SK-N-SH (cell line): ENCODE measurements at regions not wholly inside any gene's neighbourhood (a gene's known extent, or its start where the extent isn't known, plus 50 kb on each side); places are given as distances from the start of the nearest gene placed in this dataset.

Source experiments
- CTCF ChIA-PET: fragments of 300-600, 350-600 bp; formaldehyde crosslinking; extraction: SDS; loops from one replicate; lab custom pipeline; 2021; lab: Yijun Ruan, JAX
- POLR2A ChIA-PET: fragments of 350-600 bp; sonication (Branson Sonifier 250); formaldehyde crosslinking; extraction: SDS; loops from one replicate; lab custom pipeline; 2020; ENCODE audit warnings: antibody characterized with exemption, inconsistent platforms; lab: Yijun Ruan, JAX
- DNase-seq: peaks from one replicate; pipeline ENCODE4 v3.0.0; 2012
- H2AFZ ChIP-seq: fragments of 200-600 bp; sonication (generic); 2 replicates; pipeline ENCODE4 v1.8.1; 2016; ENCODE audit warnings: antibody characterized with exemption, mild to moderate bottlenecking, low read depth
- H3F3A ChIP-seq: fragments of 200-600 bp; sonication (generic); replicated peaks from 2 replicates; pipeline ENCODE3; 2016; ENCODE audit warnings: antibody characterized with exemption, mild to moderate bottlenecking; ENCODE audit not compliant: insufficient read depth
- H3K27ac ChIP-seq, 2 experiments: fragments of 200-500 bp in 1 of 2; fragments of 200-600 bp in 1 of 2; sonication (Bioruptor generic) in 1 of 2; sonication (generic), shearing (Covaris generic) in 1 of 2; 2 replicates each; pipeline versions ENCODE4 v1.5.1 to v1.6.1; 2014 to 2016; ENCODE audit warnings: low read depth in 2 of 2, inconsistent platforms in 1 of 2, low read length in 1 of 2, mild to moderate bottlenecking in 1 of 2, mixed read lengths in 1 of 2
- H3K27me3 ChIP-seq: fragments of 200-600 bp; sonication (generic), shearing (Covaris generic); 2 replicates; pipeline ENCODE4 v1.6.1; 2016; ENCODE audit warnings: mixed run types; ENCODE audit not compliant: insufficient read depth
- H3K36me3 ChIP-seq, 2 experiments: fragments of 200-500 bp in 1 of 2; fragments of 200-600 bp in 1 of 2; sonication (Bioruptor generic) in 1 of 2; sonication (generic) in 1 of 2; replicated peaks in 1 of 2; 2 replicates each; pipeline versions ENCODE3 to v1.5.1; 2014 to 2016; ENCODE audit warnings: low read length in 1 of 2, mild to moderate bottlenecking in 1 of 2; ENCODE audit not compliant: insufficient read depth in 2 of 2, control insufficient read depth in 1 of 2
- H3K4me1 ChIP-seq, 2 experiments: fragments of 200-500 bp in 1 of 2; fragments of 200-600 bp in 1 of 2; sonication (Bioruptor generic) in 1 of 2; sonication (generic), shearing (Covaris generic) in 1 of 2; 2 replicates each; pipeline versions ENCODE4 v1.5.1 to v1.6.1; 2014 to 2016; ENCODE audit warnings: low read depth in 1 of 2, low read length in 1 of 2, mixed run types in 1 of 2; ENCODE audit not compliant: insufficient read depth in 2 of 2, control insufficient read depth in 1 of 2
- H3K4me2 ChIP-seq: fragments of 200-600 bp; sonication (generic), shearing (Covaris generic); 2 replicates; pipeline ENCODE4 v1.6.1; 2017; ENCODE audit warnings: mixed run types
- H3K4me3 ChIP-seq, 2 experiments: fragments of 200-500 bp in 1 of 2; fragments of 200-600 bp in 1 of 2; sonication (Bioruptor generic) in 1 of 2; sonication (generic), shearing (Covaris generic) in 1 of 2; 2 replicates each; pipeline versions ENCODE4 v1.5.1 to v1.8.1; 2014 to 2016; ENCODE audit warnings: low read depth in 2 of 2, inconsistent platforms in 1 of 2, low read length in 1 of 2, mild to moderate bottlenecking in 1 of 2, mixed read lengths in 1 of 2, moderate library complexity in 1 of 2
- H3K79me2 ChIP-seq: fragments of 200-600 bp; sonication (generic); 2 replicates; pipeline ENCODE4 v1.8.1; 2017; ENCODE audit warnings: mild to moderate bottlenecking; ENCODE audit not compliant: insufficient read depth
- H3K9ac ChIP-seq: fragments of 200-600 bp; sonication (generic); 2 replicates; pipeline ENCODE4 v1.6.1; 2017; ENCODE audit warnings: mixed run types
- H3K9me2 ChIP-seq: fragments of 200-600 bp; sonication (generic); 2 replicates; pipeline ENCODE4 v1.6.1; 2017; ENCODE audit warnings: mixed run types
- H3K9me3 ChIP-seq: fragments of 200-600 bp; sonication (generic); 2 replicates; pipeline ENCODE4 v1.6.1; 2017; ENCODE audit warnings: mixed run types, mild to moderate bottlenecking, moderate library complexity
- H4K20me1 ChIP-seq: fragments of 200-600 bp; sonication (generic); 2 replicates; pipeline ENCODE4 v1.6.1; 2017; ENCODE audit warnings: mild to moderate bottlenecking, mixed run types; ENCODE audit not compliant: insufficient read depth
- CHD2 ChIP-seq: fragments of 150-350 bp; IDR thresholded peaks from 2 replicates; pipeline ENCODE4 v1.6.1; 2018; ENCODE audit warnings: low read length; ENCODE audit not compliant: partially characterized antibody
- ELF1 ChIP-seq: IDR thresholded peaks from 2 replicates; pipeline ENCODE4 v1.4.0; 2012
- EP300 ChIP-seq, 2 experiments: IDR thresholded peaks; 2 replicates each; pipeline versions ENCODE4 v1.4.0 to v1.6.1; 2012; ENCODE audit warnings: borderline replicate concordance in 1 of 2, low read depth in 1 of 2, low read length in 1 of 2
- EZH2phosphoT487 ChIP-seq: fragments of 200-600 bp; sonication (generic); IDR thresholded peaks from 2 replicates; pipeline ENCODE4 v1.6.1; 2017; ENCODE audit warnings: low read depth, mixed run types, mild to moderate bottlenecking, antibody characterized with exemption, moderate library complexity, borderline replicate concordance
- FOSL2 ChIP-seq: IDR thresholded peaks from 2 replicates; pipeline ENCODE4 v1.4.0; 2012; ENCODE audit warnings: low read depth, mild to moderate bottlenecking, moderate library complexity, borderline replicate concordance
- FOXJ3 ChIP-seq: sonication (generic); formaldehyde crosslinking; IDR thresholded peaks from 2 replicates; pipeline ENCODE4 v1.5.1; 2020; ENCODE audit warnings: mild to moderate bottlenecking, missing genetic modification reagents
- GABPA ChIP-seq: IDR thresholded peaks from 2 replicates; pipeline ENCODE4 v1.4.0; 2012; ENCODE audit warnings: low read depth, mild to moderate bottlenecking
- GATA2 ChIP-seq: sonication (generic); formaldehyde crosslinking; IDR thresholded peaks from 2 replicates; pipeline ENCODE4 v1.5.0; 2020; ENCODE audit warnings: mild to moderate bottlenecking, missing genetic modification reagents
- MXI1 ChIP-seq: IDR thresholded peaks from 2 replicates; pipeline ENCODE4 v1.6.1; 2012; ENCODE audit warnings: mild to moderate bottlenecking, low read depth, low read length, improper control_type of control experiment
- NFIC ChIP-seq: IDR thresholded peaks from 2 replicates; pipeline ENCODE4 v1.4.0; 2012; ENCODE audit warnings: borderline replicate concordance
- RAD21 ChIP-seq: IDR thresholded peaks from 2 replicates; pipeline ENCODE4 v1.6.1; 2012; ENCODE audit warnings: mild to moderate bottlenecking, low read length
- RCOR1 ChIP-seq: fragments of 150-350 bp; IDR thresholded peaks from 2 replicates; pipeline ENCODE4 v1.6.1; 2017; ENCODE audit warnings: antibody characterized with exemption, low read length
- RFX5 ChIP-seq: IDR thresholded peaks from 2 replicates; pipeline ENCODE4 v1.6.1; 2012; ENCODE audit warnings: mild to moderate bottlenecking, improper control_type of control experiment, low read length
- SIN3A ChIP-seq: IDR thresholded peaks from 2 replicates; pipeline ENCODE4 v1.6.1; 2012; ENCODE audit warnings: low read depth, mild to moderate bottlenecking, low read length, moderate library complexity, borderline replicate concordance
- TCF12 ChIP-seq: IDR thresholded peaks from 2 replicates; pipeline ENCODE4 v1.4.0; 2012
- TEAD4 ChIP-seq: IDR thresholded peaks from 2 replicates; pipeline ENCODE4 v1.4.0; 2012; ENCODE audit warnings: mild to moderate bottlenecking, borderline replicate concordance; ENCODE audit not compliant: insufficient read depth
- YY1 ChIP-seq: IDR thresholded peaks from 2 replicates; pipeline ENCODE4 v1.4.0; 2012; ENCODE audit warnings: low read depth, mild to moderate bottlenecking
- WGBS: methylation state at CpG from one replicate; pipeline ENCODE4 v1.1.6; 2017; ENCODE audit warnings: low lambda C conversion rate; 5-methylcytosine and 5-hydroxymethylcytosine counted together
- TF ChIP-seq, protein P1 (sequence below): IDR thresholded peaks from 2 replicates; pipeline ENCODE4; 2012
- TF ChIP-seq, protein P2 (sequence below): IDR thresholded peaks from 2 replicates; pipeline ENCODE4 v1.4.0; 2012; ENCODE audit warnings: low read depth, borderline replicate concordance
- TF ChIP-seq, protein P3 (sequence below): fragments of 200-600 bp; sonication (generic); IDR thresholded peaks from 2 replicates; pipeline ENCODE4 v1.6.1; 2017; ENCODE audit warnings: antibody characterized with exemption, mild to moderate bottlenecking, moderate library complexity
- TF ChIP-seq, protein P4 (sequence below): IDR thresholded peaks from 2 replicates; pipeline ENCODE4 v1.4.0; 2012; ENCODE audit warnings: low read depth
- TF ChIP-seq, protein P5 (sequence below): IDR thresholded peaks from 2 replicates; pipeline ENCODE4 v1.6.1; 2012; ENCODE audit warnings: mild to moderate bottlenecking, low read depth, low read length, moderate library complexity

DNA sequence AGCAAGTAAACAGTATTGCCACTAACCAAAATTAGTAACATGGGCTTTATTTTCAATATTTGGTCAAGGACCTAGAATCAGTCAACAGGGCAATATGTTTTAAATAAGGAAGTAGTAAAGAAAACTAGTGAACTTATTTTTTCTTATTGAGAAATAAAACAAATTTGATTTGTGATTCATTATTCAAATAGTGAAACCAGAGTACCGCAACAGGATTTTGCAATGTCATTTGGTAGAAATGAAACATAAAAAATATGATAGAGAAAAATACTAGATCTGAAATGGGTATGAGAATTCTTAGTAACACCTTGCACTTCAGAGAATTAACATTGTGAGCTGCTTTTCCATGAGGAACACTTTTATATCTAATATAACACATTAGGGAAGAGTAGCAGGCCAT, 291.8 kb upstream of the GBE1 start:
- H3K36me3 ChIP-seq, result no peaks in the 10 kb centered on the region
- H3K9ac ChIP-seq, result no peak overlapping the region
- POLR2A ChIA-PET, result no interaction called here
- H3K4me1 ChIP-seq, result no peaks in the 10 kb centered on the region
- H3K27ac ChIP-seq, result no peak overlapping the region
- CTCF ChIA-PET, result no interaction called here
- no peak overlapping the region for H2AFZ ChIP-seq
- no peaks in the 10 kb centered on the region for H3K79me2 ChIP-seq
- 67% methylated on average over 1 of the region's 1 CpG for WGBS
- no peaks in the 10 kb centered on the region for H4K20me1 ChIP-seq
- no peaks in the 10 kb centered on the region for H3K27me3 ChIP-seq
- H3K4me2 ChIP-seq, result no peak overlapping the region
- DNase-seq, result no peak
- H3F3A ChIP-seq, result no peaks in the 10 kb centered on the region
- H3K9me3 ChIP-seq, result no peaks in the 10 kb centered on the region
- TF ChIP-seq SIN3A (no peak), FOXJ3 (CRISPR knock-in tag) (no peak), RAD21 (no peak), FOSL2 (no peak), GABPA (no peak), YY1 (no peak), RCOR1 (no peak), ELF1 (no peak)
- TF ChIP-seq, protein P1, sequence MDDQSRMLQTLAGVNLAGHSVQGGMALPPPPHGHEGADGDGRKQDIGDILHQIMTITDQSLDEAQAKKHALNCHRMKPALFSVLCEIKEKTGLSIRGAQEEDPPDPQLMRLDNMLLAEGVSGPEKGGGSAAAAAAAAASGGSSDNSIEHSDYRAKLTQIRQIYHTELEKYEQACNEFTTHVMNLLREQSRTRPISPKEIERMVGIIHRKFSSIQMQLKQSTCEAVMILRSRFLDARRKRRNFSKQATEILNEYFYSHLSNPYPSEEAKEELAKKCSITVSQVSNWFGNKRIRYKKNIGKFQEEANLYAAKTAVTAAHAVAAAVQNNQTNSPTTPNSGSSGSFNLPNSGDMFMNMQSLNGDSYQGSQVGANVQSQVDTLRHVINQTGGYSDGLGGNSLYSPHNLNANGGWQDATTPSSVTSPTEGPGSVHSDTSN, result no peak
- no peaks in the 10 kb centered on the region for H3K9me2 ChIP-seq
- no peak overlapping the region for H3K4me3 ChIP-seq

DNA sequence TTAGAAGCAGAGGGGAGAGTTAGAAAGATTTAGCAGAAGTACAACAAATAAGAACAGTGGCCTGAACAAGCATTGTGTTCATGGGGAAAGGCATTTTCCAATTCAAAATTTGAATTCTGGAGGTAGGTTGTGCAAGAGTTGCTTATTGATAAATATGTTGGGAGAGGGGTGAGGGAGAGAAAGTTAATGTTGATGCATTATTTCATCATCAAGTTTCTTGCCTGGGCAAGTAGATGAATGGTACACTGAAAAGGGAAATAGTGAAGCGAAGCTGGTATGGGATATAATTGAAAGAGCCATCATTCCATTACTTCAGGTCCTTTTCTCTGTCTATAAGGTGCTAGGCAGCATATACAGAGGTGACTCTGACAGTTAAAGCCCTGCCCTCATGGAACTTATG, 288.9 kb upstream of the GBE1 start:
- Histone ChIP-seq H3K9ac (no peak overlapping the region), H3K4me3 (no peak overlapping the region), H3K79me2 (no peaks in the 10 kb centered on the region), H3K27ac (no peak overlapping the region), H3K27me3 (no peaks in the 10 kb centered on the region), H3F3A (no peaks in the 10 kb centered on the region), H3K4me2 (no peak overlapping the region), H2AFZ (no peak overlapping the region), H3K4me1 (no peaks in the 10 kb centered on the region), H3K9me2 (no peaks in the 10 kb centered on the region), H4K20me1 (no peaks in the 10 kb centered on the region), H3K36me3 (no peaks in the 10 kb centered on the region), H3K9me3 (no peaks in the 10 kb centered on the region)
- WGBS, result 50% methylated on average over 1 of the region's 1 CpG
- ChIA-PET POLR2A (no interaction called here), CTCF (no interaction called here)
- DNase-seq, result no peak
- TF ChIP-seq, protein P2, sequence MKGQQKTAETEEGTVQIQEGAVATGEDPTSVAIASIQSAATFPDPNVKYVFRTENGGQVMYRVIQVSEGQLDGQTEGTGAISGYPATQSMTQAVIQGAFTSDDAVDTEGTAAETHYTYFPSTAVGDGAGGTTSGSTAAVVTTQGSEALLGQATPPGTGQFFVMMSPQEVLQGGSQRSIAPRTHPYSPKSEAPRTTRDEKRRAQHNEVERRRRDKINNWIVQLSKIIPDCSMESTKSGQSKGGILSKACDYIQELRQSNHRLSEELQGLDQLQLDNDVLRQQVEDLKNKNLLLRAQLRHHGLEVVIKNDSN, result no peak
- no peak for TF ChIP-seq TCF12
- TF ChIP-seq, protein P3, sequence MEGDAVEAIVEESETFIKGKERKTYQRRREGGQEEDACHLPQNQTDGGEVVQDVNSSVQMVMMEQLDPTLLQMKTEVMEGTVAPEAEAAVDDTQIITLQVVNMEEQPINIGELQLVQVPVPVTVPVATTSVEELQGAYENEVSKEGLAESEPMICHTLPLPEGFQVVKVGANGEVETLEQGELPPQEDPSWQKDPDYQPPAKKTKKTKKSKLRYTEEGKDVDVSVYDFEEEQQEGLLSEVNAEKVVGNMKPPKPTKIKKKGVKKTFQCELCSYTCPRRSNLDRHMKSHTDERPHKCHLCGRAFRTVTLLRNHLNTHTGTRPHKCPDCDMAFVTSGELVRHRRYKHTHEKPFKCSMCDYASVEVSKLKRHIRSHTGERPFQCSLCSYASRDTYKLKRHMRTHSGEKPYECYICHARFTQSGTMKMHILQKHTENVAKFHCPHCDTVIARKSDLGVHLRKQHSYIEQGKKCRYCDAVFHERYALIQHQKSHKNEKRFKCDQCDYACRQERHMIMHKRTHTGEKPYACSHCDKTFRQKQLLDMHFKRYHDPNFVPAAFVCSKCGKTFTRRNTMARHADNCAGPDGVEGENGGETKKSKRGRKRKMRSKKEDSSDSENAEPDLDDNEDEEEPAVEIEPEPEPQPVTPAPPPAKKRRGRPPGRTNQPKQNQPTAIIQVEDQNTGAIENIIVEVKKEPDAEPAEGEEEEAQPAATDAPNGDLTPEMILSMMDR, result no peak
- no peak for TF ChIP-seq RCOR1
- TF ChIP-seq, protein P4, sequence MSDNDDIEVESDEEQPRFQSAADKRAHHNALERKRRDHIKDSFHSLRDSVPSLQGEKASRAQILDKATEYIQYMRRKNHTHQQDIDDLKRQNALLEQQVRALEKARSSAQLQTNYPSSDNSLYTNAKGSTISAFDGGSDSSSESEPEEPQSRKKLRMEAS, result no peak
- no peak for TF ChIP-seq MXI1
- TF ChIP-seq, protein P5, sequence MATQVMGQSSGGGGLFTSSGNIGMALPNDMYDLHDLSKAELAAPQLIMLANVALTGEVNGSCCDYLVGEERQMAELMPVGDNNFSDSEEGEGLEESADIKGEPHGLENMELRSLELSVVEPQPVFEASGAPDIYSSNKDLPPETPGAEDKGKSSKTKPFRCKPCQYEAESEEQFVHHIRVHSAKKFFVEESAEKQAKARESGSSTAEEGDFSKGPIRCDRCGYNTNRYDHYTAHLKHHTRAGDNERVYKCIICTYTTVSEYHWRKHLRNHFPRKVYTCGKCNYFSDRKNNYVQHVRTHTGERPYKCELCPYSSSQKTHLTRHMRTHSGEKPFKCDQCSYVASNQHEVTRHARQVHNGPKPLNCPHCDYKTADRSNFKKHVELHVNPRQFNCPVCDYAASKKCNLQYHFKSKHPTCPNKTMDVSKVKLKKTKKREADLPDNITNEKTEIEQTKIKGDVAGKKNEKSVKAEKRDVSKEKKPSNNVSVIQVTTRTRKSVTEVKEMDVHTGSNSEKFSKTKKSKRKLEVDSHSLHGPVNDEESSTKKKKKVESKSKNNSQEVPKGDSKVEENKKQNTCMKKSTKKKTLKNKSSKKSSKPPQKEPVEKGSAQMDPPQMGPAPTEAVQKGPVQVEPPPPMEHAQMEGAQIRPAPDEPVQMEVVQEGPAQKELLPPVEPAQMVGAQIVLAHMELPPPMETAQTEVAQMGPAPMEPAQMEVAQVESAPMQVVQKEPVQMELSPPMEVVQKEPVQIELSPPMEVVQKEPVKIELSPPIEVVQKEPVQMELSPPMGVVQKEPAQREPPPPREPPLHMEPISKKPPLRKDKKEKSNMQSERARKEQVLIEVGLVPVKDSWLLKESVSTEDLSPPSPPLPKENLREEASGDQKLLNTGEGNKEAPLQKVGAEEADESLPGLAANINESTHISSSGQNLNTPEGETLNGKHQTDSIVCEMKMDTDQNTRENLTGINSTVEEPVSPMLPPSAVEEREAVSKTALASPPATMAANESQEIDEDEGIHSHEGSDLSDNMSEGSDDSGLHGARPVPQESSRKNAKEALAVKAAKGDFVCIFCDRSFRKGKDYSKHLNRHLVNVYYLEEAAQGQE, result no peak
- no peak for TF ChIP-seq FOXJ3 (CRISPR knock-in tag)
- TF ChIP-seq TEAD4, result no peak
- TF ChIP-seq GATA2 (CRISPR knock-in tag), result no peak
- no peak for TF ChIP-seq EP300 (IDR thresholded peaks at IDR 0.05; ENCODE audit: borderline replicate concordance in 1 of 2, low read depth in 1 of 2, low read length in 1 of 2)
- TF ChIP-seq RAD21, result no peak
- TF ChIP-seq NFIC, result no peak
- no peak for TF ChIP-seq ELF1
- TF ChIP-seq EZH2phosphoT487, result no peak
- no peak for TF ChIP-seq RFX5
- no peak for TF ChIP-seq CHD2
